Upper lobe of right lung (tissue), 1 donor: ENCODE measurements at regions not wholly inside any gene's neighbourhood (a gene's known extent, or its start where the extent isn't known, plus 50 kb on each side); places are given as distances from the start of the nearest gene placed in this dataset.
"Not testable (repeated sequence)": the region's sequence is repeated elsewhere in the genome, so short reads cannot be mapped to it uniquely, and the experiment has no call there.

ENCODE experiments used
- ATAC-seq: fragments of 200-7000 bp; cut with Tn5 transposase; one replicate; pipeline ENCODE4 v1.9.1; 2020; ENCODE audit warnings: mild to moderate bottlenecking, moderate library complexity
- DNase-seq: peaks from one replicate; pipeline ENCODE4 v3.0.0-alpha.2; 2020
- H3K27ac ChIP-seq: fragments of 200-600 bp; one replicate; pipeline ENCODE4 v1.8.0; 2022
- H3K27me3 ChIP-seq: fragments of 200-600 bp; one replicate; pipeline ENCODE4 v1.8.0; 2022; ENCODE audit warnings: mild to moderate bottlenecking
- H3K36me3 ChIP-seq: fragments of 200-600 bp; one replicate; pipeline ENCODE4 v1.8.0; 2022
- H3K4me1 ChIP-seq: fragments of 200-600 bp; one replicate; pipeline ENCODE4 v1.8.0; 2022
- H3K4me3 ChIP-seq: fragments of 200-600 bp; one replicate; pipeline ENCODE4 v1.8.0; 2022; ENCODE audit warnings: mild to moderate bottlenecking
- H3K9me3 ChIP-seq: fragments of 200-600 bp; one replicate; pipeline ENCODE4 v1.8.0; 2022
- intact Hi-C: fragments of 100-400 bp; cut with DNase I; formaldehyde crosslinking; loops from one replicate; pipeline ENCODE4 v1.11.0; 2022
- TF ChIP-seq, protein P1 (sequence below): fragments of 200-600 bp; IDR thresholded peaks from one replicate; pipeline ENCODE4 v1.8.0; 2022; ENCODE audit warnings: antibody characterized with exemption
- donor health status: DM: no; HTN: yes; CAD: no; lungs with severe emphysema.

DNA sequence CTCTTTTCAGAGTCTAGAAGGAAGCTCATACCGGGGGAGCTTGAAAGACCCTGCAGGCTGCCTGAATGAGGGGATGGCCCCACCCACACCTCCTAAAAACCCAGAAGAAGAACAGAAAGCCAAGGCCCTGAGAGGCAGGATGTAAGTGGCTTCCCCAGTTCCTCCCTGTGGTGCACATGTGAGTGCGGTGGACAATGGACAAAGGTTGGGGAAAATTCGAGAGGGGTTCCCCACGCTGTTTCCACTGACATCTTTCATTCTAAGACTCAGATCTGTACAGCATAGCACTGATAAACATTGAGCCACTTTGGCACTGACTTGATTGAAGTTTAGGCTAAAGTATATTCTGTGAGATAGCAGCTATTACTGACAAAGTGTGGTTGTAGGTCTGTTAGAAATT lies 79.5 kb upstream of the UMPS start:
- ATAC-seq, result no peak
- no peaks in the 10 kb centered on the region for H3K27me3 ChIP-seq
- intact Hi-C loops, result no loop called here
- no peak overlapping the region for H3K4me3 ChIP-seq
- no peak overlapping the region for H3K27ac ChIP-seq
- no peaks in the 10 kb centered on the region for H3K36me3 ChIP-seq
- no peak for DNase-seq
- H3K9me3 ChIP-seq, result no peaks in the 10 kb centered on the region
- H3K4me1 ChIP-seq, result no peaks in the 10 kb centered on the region
- TF ChIP-seq, protein P1, sequence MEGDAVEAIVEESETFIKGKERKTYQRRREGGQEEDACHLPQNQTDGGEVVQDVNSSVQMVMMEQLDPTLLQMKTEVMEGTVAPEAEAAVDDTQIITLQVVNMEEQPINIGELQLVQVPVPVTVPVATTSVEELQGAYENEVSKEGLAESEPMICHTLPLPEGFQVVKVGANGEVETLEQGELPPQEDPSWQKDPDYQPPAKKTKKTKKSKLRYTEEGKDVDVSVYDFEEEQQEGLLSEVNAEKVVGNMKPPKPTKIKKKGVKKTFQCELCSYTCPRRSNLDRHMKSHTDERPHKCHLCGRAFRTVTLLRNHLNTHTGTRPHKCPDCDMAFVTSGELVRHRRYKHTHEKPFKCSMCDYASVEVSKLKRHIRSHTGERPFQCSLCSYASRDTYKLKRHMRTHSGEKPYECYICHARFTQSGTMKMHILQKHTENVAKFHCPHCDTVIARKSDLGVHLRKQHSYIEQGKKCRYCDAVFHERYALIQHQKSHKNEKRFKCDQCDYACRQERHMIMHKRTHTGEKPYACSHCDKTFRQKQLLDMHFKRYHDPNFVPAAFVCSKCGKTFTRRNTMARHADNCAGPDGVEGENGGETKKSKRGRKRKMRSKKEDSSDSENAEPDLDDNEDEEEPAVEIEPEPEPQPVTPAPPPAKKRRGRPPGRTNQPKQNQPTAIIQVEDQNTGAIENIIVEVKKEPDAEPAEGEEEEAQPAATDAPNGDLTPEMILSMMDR, result no peak

DNA sequence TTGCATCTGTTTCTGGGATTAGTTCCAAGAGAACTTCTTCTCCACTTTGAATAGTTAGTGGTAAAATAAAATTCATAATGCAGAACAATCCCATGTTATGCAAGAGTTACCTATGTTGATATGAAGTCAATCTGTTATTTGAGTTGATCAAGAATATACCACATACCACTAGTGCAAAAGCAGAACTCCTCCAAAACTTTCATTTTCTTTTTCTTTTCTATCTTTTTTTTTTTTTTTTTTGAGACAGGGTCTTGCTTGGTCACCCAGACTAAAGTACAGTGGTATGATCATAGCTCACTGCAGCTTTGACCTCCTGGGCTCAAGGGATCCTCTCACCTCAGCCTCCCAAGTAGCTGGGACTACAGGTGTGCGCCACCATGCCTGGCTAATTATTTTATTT lies 78.8 kb upstream of the UMPS start:
- ATAC-seq, H3K36me3 ChIP-seq, H3K27ac ChIP-seq, H3K27me3 ChIP-seq, intact Hi-C loops, H3K9me3 ChIP-seq, H3K4me3 ChIP-seq, H3K4me1 ChIP-seq, DNase-seq: not testable (repeated sequence)

DNA sequence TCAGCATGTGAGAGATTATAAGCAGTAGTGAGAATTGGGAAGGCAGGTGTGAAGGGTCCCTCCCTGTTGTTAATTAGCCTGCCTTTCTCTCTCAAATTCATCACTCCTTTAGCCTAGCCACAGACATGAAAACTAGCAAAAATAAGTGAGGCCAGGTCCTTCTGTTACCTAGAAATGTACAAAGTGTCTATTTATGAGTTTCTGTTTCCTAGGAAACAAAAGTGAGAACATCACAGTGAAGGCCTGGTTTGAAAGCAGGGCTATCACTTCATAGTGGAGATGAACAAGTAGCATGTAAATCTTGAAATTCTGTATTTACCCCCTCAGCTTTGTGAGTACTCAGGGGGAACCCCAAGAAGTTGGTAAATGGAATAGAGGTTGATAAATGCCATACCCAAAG lies 78.2 kb upstream of the UMPS start:
- no peak for DNase-seq
- Histone ChIP-seq H3K4me3 (no peak overlapping the region), H3K4me1 (no peaks in the 10 kb centered on the region), H3K27ac (no peak overlapping the region), H3K36me3 (no peaks in the 10 kb centered on the region), H3K27me3 (no peaks in the 10 kb centered on the region), H3K9me3 (no peaks in the 10 kb centered on the region)
- intact Hi-C loops, result no loop called here
- no peak for ATAC-seq
- TF ChIP-seq, protein P1, result no peak

DNA sequence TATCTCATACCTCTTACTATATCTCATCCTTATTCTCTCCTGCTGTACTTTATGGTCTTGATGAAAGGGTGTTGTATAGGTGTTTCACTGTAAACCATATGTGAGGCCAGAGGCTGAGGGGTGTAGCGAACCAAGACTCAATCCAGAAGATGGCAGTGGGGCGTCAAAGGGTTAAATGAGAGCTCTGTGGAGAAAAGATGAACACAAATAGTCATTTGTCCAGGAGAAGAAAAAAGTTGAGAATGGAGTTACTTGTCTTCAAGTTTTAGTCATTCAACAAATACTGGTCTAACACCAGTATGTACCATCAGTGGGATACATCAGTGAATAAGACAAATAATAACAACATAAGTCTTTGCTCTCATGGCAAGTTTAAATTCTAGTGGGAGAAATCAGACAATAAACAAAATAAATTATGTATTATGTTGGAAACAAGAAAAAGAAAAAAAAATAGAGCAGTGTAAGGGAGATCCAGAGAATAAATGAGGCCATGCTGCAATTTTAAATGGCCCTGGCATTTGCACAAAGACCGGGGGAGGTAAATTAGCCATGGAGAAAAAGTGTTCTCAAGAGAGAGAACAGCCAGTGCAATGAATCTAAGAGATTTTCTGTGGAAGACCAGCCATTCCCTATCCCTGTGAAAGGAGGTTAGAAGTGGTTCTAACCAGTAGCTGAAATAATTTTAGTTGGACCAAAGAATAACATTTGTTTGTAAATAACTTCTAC lies 77.0 kb upstream of the UMPS start:
- no peak for DNase-seq
- H3K4me1 ChIP-seq, result no peaks in the 10 kb centered on the region
- H3K4me3 ChIP-seq, result no peak overlapping the region
- no peak for ATAC-seq
- H3K9me3 ChIP-seq, result no peaks in the 10 kb centered on the region
- intact Hi-C loops, result no loop called here
- H3K27ac ChIP-seq, result no peak overlapping the region
- TF ChIP-seq, protein P1, result no peak
- H3K27me3 ChIP-seq, result no peaks in the 10 kb centered on the region
- H3K36me3 ChIP-seq, result no peaks in the 10 kb centered on the region

DNA sequence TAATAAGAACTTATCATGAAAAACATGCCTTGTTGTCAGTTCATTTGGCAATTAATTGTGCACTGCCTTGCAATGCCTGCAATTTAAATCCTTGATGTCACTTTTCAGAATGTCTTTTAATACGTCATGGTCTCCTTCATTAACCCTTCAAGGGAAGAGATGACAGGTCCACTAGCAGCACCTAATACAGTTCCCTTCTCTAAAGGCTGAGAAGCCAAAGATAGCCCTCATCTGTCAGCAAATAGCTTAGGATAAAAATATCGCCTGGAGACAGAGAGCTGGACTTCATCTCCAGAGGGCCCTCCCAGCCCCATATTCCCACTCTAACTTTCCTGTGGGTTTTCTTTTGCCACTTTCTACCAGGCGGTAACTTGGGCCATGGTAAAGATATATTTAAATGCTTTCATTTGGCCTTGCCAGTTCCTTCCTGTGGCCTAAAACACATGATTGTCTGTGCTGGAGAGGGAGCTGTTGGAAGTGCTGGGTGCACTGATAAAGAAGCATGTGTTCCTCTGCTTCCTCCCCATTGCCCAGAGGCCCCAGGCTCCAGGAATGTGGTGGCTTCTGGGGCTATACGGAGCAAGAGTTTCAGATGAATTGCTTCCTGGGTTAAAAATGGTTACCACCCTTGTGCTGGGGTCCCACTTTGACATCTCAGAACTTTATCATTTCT lies 76.3 kb upstream of the UMPS start:
- Histone ChIP-seq H3K27me3 (no peaks in the 10 kb centered on the region), H3K27ac (no peak overlapping the region), H3K4me3 (no peak overlapping the region), H3K4me1 (no peaks in the 10 kb centered on the region), H3K9me3 (no peaks in the 10 kb centered on the region), H3K36me3 (no peaks in the 10 kb centered on the region)
- no peak for ATAC-seq
- TF ChIP-seq, protein P1, result no peak
- intact Hi-C loops, result no loop called here
- DNase-seq, result no peak

DNA sequence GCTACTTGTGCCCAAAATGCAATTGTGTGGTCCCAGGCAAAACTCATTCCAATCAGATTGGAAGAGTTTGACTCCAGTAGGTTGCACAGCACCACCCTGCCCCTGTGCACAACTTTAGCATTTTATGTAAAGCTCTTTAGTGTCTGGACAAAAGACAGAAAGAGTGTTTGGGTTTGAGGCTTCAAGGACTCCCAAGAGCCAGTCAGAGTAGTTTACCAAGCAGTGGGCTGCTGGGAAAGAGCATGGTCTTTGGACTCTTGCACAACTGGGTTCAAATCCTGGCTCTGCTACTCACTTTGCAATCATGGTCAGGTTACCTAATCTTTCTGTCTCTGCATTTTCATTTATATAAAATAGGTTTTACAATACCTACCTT lies 75.8 kb upstream of the UMPS start:
- intact Hi-C loops, result no loop called here
- TF ChIP-seq, protein P1, result no peak
- Histone ChIP-seq H3K36me3 (no peaks in the 10 kb centered on the region), H3K4me3 (no peak overlapping the region), H3K4me1 (no peaks in the 10 kb centered on the region), H3K9me3 (no peaks in the 10 kb centered on the region), H3K27me3 (no peaks in the 10 kb centered on the region), H3K27ac (no peak overlapping the region)
- ATAC-seq (no peak), DNase-seq (no peak)
